ENCODE measurements at regions not wholly inside any gene's neighbourhood (a gene's known extent, or its start where the extent isn't known, plus 50 kb on each side); places are given as distances from the start of the nearest gene placed in this dataset.

- no peak for TF ChIP-seq EGR1 (IDR thresholded peaks at IDR 0.05)
- no peak for TF ChIP-seq EP300 (IDR thresholded peaks at IDR 0.05; ENCODE audit: borderline replicate concordance)
- no peak for TF ChIP-seq FOXM1 (IDR thresholded peaks at IDR 0.05; ENCODE audit: borderline replicate concordance, low read depth)
- no peak for TF ChIP-seq RAD21 (IDR thresholded peaks at IDR 0.05; ENCODE audit: low read depth)
- no peak for TF ChIP-seq YY1 (IDR thresholded peaks at IDR 0.05; ENCODE audit: low read depth)
- no peak for TF ChIP-seq TAF1 (IDR thresholded peaks at IDR 0.05; ENCODE audit: low read depth)
- no peak for TF ChIP-seq REST (IDR thresholded peaks at IDR 0.05; ENCODE audit: low read depth)
- TF ChIP-seq USF1 (IDR thresholded peaks at IDR 0.05): no peak
- TF ChIP-seq MAX (IDR thresholded peaks at IDR 0.05): no peak
Measured at GRCh38 chr1:109850194-109850593, 60.5 kb upstream of the CSF1 start.

All from Ishikawa (cell line).